ENCODE measurements at regions not wholly inside any gene's neighbourhood (a gene's known extent, or its start where the extent isn't known, plus 50 kb on each side); places are given as distances from the start of the nearest gene placed in this dataset.

- DNase-seq (ENCODE audit: low read depth) = no peak
These were observed 163.3 kb upstream of the NABP1 start for GRCh38 chr2:191514613-191515012.

GRCh38 chr2:191515551-191515950 is 162.4 kb upstream of the NABP1 start:
- DNase-seq (ENCODE audit: low read depth) = no peak

- DNase-seq (ENCODE audit: low read depth) = no peak
These were observed 161.7 kb upstream of the NABP1 start for GRCh38 chr2:191516260-191516659.

- peak; percentile 26 for DNase-seq (ENCODE audit: low read depth)
These were observed 156.2 kb upstream of the NABP1 start for GRCh38 chr2:191521608-191522208.

- no peak for DNase-seq (ENCODE audit: low read depth)
These were observed 155.3 kb upstream of the NABP1 start for GRCh38 chr2:191522478-191523120.

GRCh38 chr2:191526091-191526490 is 151.8 kb upstream of the NABP1 start:
- no peak for DNase-seq (ENCODE audit: low read depth)

- DNase-seq (ENCODE audit: low read depth) = no peak
These were observed 151.4 kb upstream of the NABP1 start for GRCh38 chr2:191526536-191526935.

GRCh38 chr2:191526953-191527556 is 150.9 kb upstream of the NABP1 start:
- DNase-seq (ENCODE audit: low read depth) = no peak

- DNase-seq (ENCODE audit: low read depth) = no peak
These were observed 147.3 kb upstream of the NABP1 start for GRCh38 chr2:191530618-191531017.

GRCh38 chr2:191533693-191534180 is 144.2 kb upstream of the NABP1 start:
- DNase-seq (ENCODE audit: low read depth) = no peak

GRCh38 chr2:191537921-191538320 is 140.0 kb upstream of the NABP1 start:
- DNase-seq (ENCODE audit: low read depth) = no peak

- DNase-seq (ENCODE audit: low read depth) = no peak
These were observed 139.5 kb upstream of the NABP1 start for GRCh38 chr2:191538334-191538903.

GRCh38 chr2:191539068-191539467 is 138.9 kb upstream of the NABP1 start:
- DNase-seq (ENCODE audit: low read depth) = peak; percentile 4

- no peak for DNase-seq (ENCODE audit: low read depth)
These were observed 137.3 kb upstream of the NABP1 start for GRCh38 chr2:191540681-191541080.

- DNase-seq (ENCODE audit: low read depth) = no peak
These were observed 134.2 kb upstream of the NABP1 start for GRCh38 chr2:191543708-191544107.

GRCh38 chr2:191544461-191545062 is 133.4 kb upstream of the NABP1 start:
- no peak for DNase-seq (ENCODE audit: low read depth)

- no peak for DNase-seq (ENCODE audit: low read depth)
These were observed 132.6 kb upstream of the NABP1 start for GRCh38 chr2:191545361-191545760.

- no peak for DNase-seq (ENCODE audit: low read depth)
These were observed 125.9 kb upstream of the NABP1 start for GRCh38 chr2:191552066-191552465.

- DNase-seq (ENCODE audit: low read depth) = no peak
These were observed 123.7 kb upstream of the NABP1 start for GRCh38 chr2:191554240-191554639.

GRCh38 chr2:191555092-191555742 is 122.7 kb upstream of the NABP1 start:
- DNase-seq (ENCODE audit: low read depth) = peak; percentile 37

GRCh38 chr2:191556463-191556862 is 121.5 kb upstream of the NABP1 start:
- no peak for DNase-seq (ENCODE audit: low read depth)

- DNase-seq (ENCODE audit: low read depth) = no peak
These were observed 120.1 kb upstream of the NABP1 start for GRCh38 chr2:191557841-191558240.

Data from non-pigmented ciliary epithelial cell (primary cell).